ENCODE measurements at regions not wholly inside any gene's neighbourhood (a gene's known extent, or its start where the extent isn't known, plus 50 kb on each side); places are given as distances from the start of the nearest gene placed in this dataset.

- TF ChIP-seq CTCF (IDR thresholded peaks at IDR 0.05; ENCODE audit: insufficient read depth, low read length) (no peak), POLR2AphosphoS5 (IDR thresholded peaks at IDR 0.05; ENCODE audit: low read depth) (no peak), GABPA (IDR thresholded peaks at IDR 0.05; ENCODE audit: low read depth) (no peak)
Measured at GRCh38 chr20:6506906-6507305, 260.6 kb upstream of the BMP2 start.

All from HL-60 (cell line).